ENCODE measurements at regions not wholly inside any gene's neighbourhood (a gene's known extent, or its start where the extent isn't known, plus 50 kb on each side); places are given as distances from the start of the nearest gene placed in this dataset.
A peak's percentile ranks its signal among the peaks of the same experiment; 100 is the strongest.

- no peak overlapping the region for H3K4me3 ChIP-seq (ENCODE audit: low read depth, low read length)
- in situ Hi-C loops (cut with HindIII; ENCODE audit: low sequenced_read_pairs) = no loop called here
- TF ChIP-seq, protein P1, sequence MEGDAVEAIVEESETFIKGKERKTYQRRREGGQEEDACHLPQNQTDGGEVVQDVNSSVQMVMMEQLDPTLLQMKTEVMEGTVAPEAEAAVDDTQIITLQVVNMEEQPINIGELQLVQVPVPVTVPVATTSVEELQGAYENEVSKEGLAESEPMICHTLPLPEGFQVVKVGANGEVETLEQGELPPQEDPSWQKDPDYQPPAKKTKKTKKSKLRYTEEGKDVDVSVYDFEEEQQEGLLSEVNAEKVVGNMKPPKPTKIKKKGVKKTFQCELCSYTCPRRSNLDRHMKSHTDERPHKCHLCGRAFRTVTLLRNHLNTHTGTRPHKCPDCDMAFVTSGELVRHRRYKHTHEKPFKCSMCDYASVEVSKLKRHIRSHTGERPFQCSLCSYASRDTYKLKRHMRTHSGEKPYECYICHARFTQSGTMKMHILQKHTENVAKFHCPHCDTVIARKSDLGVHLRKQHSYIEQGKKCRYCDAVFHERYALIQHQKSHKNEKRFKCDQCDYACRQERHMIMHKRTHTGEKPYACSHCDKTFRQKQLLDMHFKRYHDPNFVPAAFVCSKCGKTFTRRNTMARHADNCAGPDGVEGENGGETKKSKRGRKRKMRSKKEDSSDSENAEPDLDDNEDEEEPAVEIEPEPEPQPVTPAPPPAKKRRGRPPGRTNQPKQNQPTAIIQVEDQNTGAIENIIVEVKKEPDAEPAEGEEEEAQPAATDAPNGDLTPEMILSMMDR (IDR thresholded peaks at IDR 0.05; ENCODE audit: low read depth, low read length) = no peak
- no peak for DNase-seq (ENCODE audit: low read depth, low spot score)
Measured at GRCh38 chr7:21243265-21243664, 184.6 kb upstream of the SP4 start.

DNA sequence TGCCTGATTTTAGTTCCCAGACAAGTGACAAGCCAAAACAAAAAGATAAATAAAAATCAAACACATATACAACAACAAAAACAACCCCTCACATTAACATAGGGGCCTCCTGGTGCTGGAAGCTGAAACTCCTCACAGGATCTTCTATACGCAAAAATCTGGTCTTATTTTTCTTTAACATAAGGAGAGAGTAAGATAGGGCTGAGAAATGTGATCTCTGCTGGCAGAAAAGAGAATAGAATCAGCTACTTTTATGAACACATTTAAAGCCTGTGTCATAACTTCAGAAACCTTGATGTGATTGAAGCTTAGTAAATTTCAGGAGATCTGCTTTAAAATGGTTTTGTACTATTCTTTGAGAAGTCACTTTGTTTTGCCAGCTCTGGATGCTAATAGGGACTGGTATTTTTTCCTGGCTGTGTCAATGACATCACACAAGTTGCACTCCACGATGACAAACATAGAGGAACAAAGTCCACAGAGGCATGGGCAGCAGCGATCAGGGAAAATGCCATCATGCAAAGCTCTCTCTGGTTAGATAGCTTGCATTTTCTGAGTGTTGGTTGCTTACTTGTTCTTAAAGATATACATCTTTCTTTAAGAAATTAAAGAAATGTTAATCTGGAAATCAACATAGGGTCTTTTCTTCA, 176.6 kb upstream of the SP4 start:
- TF ChIP-seq, protein P1 (IDR thresholded peaks at IDR 0.05; ENCODE audit: low read depth, low read length) = no peak
- H3K4me3 ChIP-seq (ENCODE audit: low read depth, low read length) = no peak overlapping the region
- in situ Hi-C loops (cut with HindIII; ENCODE audit: low sequenced_read_pairs) = no loop called here
- no peak for DNase-seq (ENCODE audit: low read depth, low spot score)

DNA sequence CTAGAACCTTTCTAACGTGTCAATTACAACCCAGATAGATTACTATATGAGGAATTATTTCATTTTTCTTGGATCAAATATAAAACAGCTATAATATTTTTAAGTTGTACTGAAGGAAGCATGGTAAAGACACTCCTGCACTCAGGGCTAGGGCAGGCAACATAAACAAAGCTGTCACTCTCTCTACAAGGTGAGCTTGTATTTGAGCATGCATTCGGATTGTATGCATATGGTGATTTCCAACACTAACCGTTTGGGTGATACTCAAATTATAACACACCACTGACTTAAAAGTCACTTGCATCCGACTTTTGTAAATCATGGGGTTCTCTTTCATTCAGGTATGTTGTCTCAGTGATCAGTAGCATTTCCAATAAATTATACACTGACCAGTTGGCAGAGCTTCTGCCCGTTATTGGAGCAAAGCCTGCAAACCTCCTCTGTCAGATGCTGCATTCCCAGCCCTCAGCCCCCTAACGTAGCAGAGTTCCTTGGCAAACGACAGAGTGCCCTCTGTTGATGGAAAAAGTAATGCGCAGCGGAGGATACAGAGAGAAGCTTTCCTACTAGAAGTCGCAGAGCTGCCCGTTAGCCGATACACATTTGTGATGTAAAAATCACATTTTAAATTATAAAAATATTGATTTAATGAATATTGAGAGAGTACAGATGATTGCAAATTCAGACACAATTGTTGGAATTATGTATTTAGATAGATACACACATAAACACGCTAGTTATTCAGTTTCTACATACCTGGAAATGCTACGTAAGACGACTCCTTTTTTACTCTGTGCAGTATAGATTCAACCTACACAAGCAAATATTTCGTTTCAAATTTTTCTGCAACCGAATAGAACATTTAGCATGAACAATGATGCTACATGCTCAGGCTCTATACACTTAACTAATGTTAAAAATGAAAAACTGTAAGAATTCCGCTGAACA, 173.9 kb upstream of the SP4 start:
- TF ChIP-seq, protein P1 (IDR thresholded peaks at IDR 0.05; ENCODE audit: low read depth, low read length) = peak; percentile 76
- H3K4me3 ChIP-seq (ENCODE audit: low read depth, low read length) = no peak overlapping the region
- peak; percentile 54 for DNase-seq (ENCODE audit: low read depth, low spot score)
- in situ Hi-C loops (cut with HindIII; ENCODE audit: low sequenced_read_pairs) = no loop called here

GRCh38 chr7:21256310-21256877, 171.5 kb upstream of the SP4 start:
- TF ChIP-seq, protein P1 (IDR thresholded peaks at IDR 0.05; ENCODE audit: low read depth, low read length) = peak; percentile 48
- H3K4me3 ChIP-seq (ENCODE audit: low read depth, low read length) = no peak overlapping the region
- in situ Hi-C loops (cut with HindIII; ENCODE audit: low sequenced_read_pairs) = no loop called here
- peak; percentile 57 for DNase-seq (ENCODE audit: low read depth, low spot score)

GRCh38 chr7:21260939-21261338, 166.9 kb upstream of the SP4 start:
- DNase-seq (ENCODE audit: low read depth, low spot score) = no peak
- in situ Hi-C loops (cut with HindIII; ENCODE audit: low sequenced_read_pairs) = no loop called here
- H3K4me3 ChIP-seq (ENCODE audit: low read depth, low read length) = no peak overlapping the region
- TF ChIP-seq, protein P1 (IDR thresholded peaks at IDR 0.05; ENCODE audit: low read depth, low read length) = no peak

Measured in astrocyte of the spinal cord (primary cell).